ENCODE measurements at regions not wholly inside any gene's neighbourhood (a gene's known extent, or its start where the extent isn't known, plus 50 kb on each side); places are given as distances from the start of the nearest gene placed in this dataset.

DNA sequence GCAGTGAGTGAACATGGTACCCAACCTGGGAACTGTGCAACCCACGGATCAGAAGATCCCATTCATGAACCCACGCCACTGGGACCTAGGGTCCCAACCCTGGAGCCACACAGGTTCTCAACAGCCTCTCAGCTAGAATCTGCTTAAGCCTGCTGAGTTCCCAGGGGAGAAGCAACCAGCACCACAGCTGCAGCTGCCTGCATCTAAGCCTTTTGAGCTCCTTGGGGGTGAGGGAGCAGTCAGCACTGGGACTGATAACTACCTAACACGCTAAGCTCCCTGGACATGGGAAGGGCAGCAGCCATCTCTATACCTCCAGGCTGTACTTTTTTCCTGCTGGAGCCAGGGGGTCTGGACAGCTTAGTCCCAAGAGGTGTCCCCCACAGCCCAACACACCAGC lies 179.3 kb downstream of the IL15 start:
- CTCF ChIA-PET (ENCODE audit: low intra/inter-chr PET ratio, low total read pairs): no interaction called here
- POLR2A ChIA-PET: no interaction called here

DNA sequence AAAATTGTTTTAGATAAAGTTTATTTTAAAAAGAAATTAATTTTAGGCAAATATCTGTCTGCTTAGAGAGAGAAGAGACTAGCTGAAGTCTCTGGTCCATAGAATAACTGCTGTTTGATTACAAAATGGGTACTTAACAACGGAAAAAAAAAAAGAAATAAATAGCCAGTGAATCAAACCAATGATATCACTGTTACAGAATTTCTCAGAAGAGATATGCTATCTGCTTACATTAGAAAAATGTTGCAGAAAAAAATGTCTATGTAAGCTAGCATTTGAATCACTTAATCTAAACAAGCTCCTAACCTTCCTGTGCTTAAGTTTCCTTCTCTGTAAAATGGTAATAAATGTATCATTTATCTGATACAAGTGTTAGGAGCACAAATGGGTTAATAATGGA lies 189.9 kb downstream of the IL15 start:
- intact Hi-C loops (cut with micrococcal nuclease; ENCODE audit: unreplicated experiment) (no loop called here), in situ Hi-C loops (cut with HindIII; ENCODE audit: extremely low pct_ligation_motif_present, low pct_unique_long_range_greater_than_20kb) (no loop called here)
- no peak overlapping the region for H3K4me3 ChIP-seq (replicated peaks in 1 of 3; ENCODE audit: insufficient read depth in 1 of 3, low read depth in 2 of 3, low read length in 3 of 3)
- H3K4me1 ChIP-seq (ENCODE audit: insufficient read depth, low read length): no peaks in the 10 kb centered on the region
- 0 out of 2 replicates have a peak, but pooled peaks cover 5% of the 10 kb centered on the region for H3K9me3 ChIP-seq (ENCODE audit: low read length)
- no peak for FAIRE-seq
- 0% methylated on average over 1 of the region's 1 CpG for WGBS (ENCODE audit: low lambda C conversion rate)
- no peaks in the 10 kb centered on the region for H4K20me1 ChIP-seq (ENCODE audit: insufficient read depth, low read length)
- no peaks in the 10 kb centered on the region for H3K79me2 ChIP-seq (ENCODE audit: insufficient read depth, low read length)
- ATAC-seq: no peak
- H2AFZ ChIP-seq (ENCODE audit: low read length): no peak overlapping the region
- H3K4me2 ChIP-seq (ENCODE audit: low read depth, low read length): no peak overlapping the region
- ChIA-PET POLR2A (no interaction called here), CTCF (ENCODE audit: low intra/inter-chr PET ratio, low total read pairs) (no interaction called here)
- H3K9ac ChIP-seq (ENCODE audit: insufficient read depth, low read depth, low read length): no peak overlapping the region
- no peak overlapping the region for H3K27ac ChIP-seq (ENCODE audit: extremely low read length, insufficient read depth, low read length)
- H3K36me3 ChIP-seq (replicated peaks in 1 of 2; ENCODE audit: control insufficient read depth in 1 of 2, insufficient read depth in 2 of 2, low read length in 2 of 2): no peaks in the 10 kb centered on the region
- no peaks in the 10 kb centered on the region for H3K27me3 ChIP-seq (ENCODE audit: control insufficient read depth in 1 of 2, insufficient read depth in 2 of 2, low read length in 2 of 2)
- no TSS peak for BruUV-seq (replicated peaks)
- no peak for DNase-seq (ENCODE audit: low spot score)
- no peak for TF ChIP-seq ZNF780A (CRISPR knock-in tag; IDR thresholded peaks at IDR 0.05)
- TF ChIP-seq TOPORS (CRISPR knock-in tag; IDR thresholded peaks at IDR 0.05): no peak
- no peak for TF ChIP-seq JUND (CRISPR knock-in tag; IDR thresholded peaks at IDR 0.05)
- no peak for TF ChIP-seq PCBP1 (IDR thresholded peaks at IDR 0.05; ENCODE audit: borderline replicate concordance, low read depth, low read length)
- TF ChIP-seq, protein P1, sequence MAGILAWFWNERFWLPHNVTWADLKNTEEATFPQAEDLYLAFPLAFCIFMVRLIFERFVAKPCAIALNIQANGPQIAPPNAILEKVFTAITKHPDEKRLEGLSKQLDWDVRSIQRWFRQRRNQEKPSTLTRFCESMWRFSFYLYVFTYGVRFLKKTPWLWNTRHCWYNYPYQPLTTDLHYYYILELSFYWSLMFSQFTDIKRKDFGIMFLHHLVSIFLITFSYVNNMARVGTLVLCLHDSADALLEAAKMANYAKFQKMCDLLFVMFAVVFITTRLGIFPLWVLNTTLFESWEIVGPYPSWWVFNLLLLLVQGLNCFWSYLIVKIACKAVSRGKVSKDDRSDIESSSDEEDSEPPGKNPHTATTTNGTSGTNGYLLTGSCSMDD (CRISPR knock-in tag; IDR thresholded peaks at IDR 0.05): no peak
- TF ChIP-seq SMAD9 (CRISPR knock-in tag; IDR thresholded peaks at IDR 0.05): no peak
- TF ChIP-seq, protein P2, sequence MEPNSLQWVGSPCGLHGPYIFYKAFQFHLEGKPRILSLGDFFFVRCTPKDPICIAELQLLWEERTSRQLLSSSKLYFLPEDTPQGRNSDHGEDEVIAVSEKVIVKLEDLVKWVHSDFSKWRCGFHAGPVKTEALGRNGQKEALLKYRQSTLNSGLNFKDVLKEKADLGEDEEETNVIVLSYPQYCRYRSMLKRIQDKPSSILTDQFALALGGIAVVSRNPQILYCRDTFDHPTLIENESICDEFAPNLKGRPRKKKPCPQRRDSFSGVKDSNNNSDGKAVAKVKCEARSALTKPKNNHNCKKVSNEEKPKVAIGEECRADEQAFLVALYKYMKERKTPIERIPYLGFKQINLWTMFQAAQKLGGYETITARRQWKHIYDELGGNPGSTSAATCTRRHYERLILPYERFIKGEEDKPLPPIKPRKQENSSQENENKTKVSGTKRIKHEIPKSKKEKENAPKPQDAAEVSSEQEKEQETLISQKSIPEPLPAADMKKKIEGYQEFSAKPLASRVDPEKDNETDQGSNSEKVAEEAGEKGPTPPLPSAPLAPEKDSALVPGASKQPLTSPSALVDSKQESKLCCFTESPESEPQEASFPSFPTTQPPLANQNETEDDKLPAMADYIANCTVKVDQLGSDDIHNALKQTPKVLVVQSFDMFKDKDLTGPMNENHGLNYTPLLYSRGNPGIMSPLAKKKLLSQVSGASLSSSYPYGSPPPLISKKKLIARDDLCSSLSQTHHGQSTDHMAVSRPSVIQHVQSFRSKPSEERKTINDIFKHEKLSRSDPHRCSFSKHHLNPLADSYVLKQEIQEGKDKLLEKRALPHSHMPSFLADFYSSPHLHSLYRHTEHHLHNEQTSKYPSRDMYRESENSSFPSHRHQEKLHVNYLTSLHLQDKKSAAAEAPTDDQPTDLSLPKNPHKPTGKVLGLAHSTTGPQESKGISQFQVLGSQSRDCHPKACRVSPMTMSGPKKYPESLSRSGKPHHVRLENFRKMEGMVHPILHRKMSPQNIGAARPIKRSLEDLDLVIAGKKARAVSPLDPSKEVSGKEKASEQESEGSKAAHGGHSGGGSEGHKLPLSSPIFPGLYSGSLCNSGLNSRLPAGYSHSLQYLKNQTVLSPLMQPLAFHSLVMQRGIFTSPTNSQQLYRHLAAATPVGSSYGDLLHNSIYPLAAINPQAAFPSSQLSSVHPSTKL (CRISPR knock-in tag; IDR thresholded peaks at IDR 0.05): no peak

More for the DNA sequence above, 179.3 kb downstream of the IL15 start:
- no peak for ATAC-seq
- Histone ChIP-seq H3K36me3 (replicated peaks in 1 of 2; ENCODE audit: control insufficient read depth in 1 of 2, insufficient read depth in 2 of 2, low read length in 2 of 2) (no peaks in the 10 kb centered on the region), H3K27me3 (ENCODE audit: control insufficient read depth in 1 of 2, insufficient read depth in 2 of 2, low read length in 2 of 2) (no peaks in the 10 kb centered on the region), H3K79me2 (ENCODE audit: insufficient read depth, low read length) (no peaks in the 10 kb centered on the region), H3K4me1 (ENCODE audit: insufficient read depth, low read length) (no peaks in the 10 kb centered on the region), H3K9ac (ENCODE audit: insufficient read depth, low read depth, low read length) (no peak overlapping the region), H3K4me3 (replicated peaks in 1 of 3; ENCODE audit: insufficient read depth in 1 of 3, low read depth in 2 of 3, low read length in 3 of 3) (no peak overlapping the region), H3K27ac (ENCODE audit: extremely low read length, insufficient read depth, low read length) (no peak overlapping the region), H3K4me2 (ENCODE audit: low read depth, low read length) (no peak overlapping the region), H2AFZ (ENCODE audit: low read length) (no peak overlapping the region), H4K20me1 (ENCODE audit: insufficient read depth, low read length) (no peaks in the 10 kb centered on the region), H3K9me3 (ENCODE audit: low read length) (peaks cover 30% of the 10 kb centered on the region; the same call in 1 of the 2 replicates)
- no peak for DNase-seq (ENCODE audit: low spot score)
- BruUV-seq (replicated peaks): no TSS peak
- 0% methylated on average over 1 of the region's 3 CpGs for WGBS (ENCODE audit: low lambda C conversion rate)
- intact Hi-C loops (cut with micrococcal nuclease; ENCODE audit: unreplicated experiment) (no loop called here), in situ Hi-C loops (cut with HindIII; ENCODE audit: extremely low pct_ligation_motif_present, low pct_unique_long_range_greater_than_20kb) (no loop called here)
- TF ChIP-seq ZNF468 (CRISPR knock-in tag; IDR thresholded peaks at IDR 0.05) (no peak), ZBTB8A (CRISPR knock-in tag; IDR thresholded peaks at IDR 0.05; ENCODE audit: borderline replicate concordance, low read depth) (no peak), FOXC1 (CRISPR knock-in tag; IDR thresholded peaks at IDR 0.05; ENCODE audit: borderline replicate concordance) (no peak), CCAR2 (optimal IDR thresholded peaks at IDR 0.05; ENCODE audit: low read depth, low read length) (no peak), RXRB (CRISPR knock-in tag; IDR thresholded peaks at IDR 0.05; ENCODE audit: borderline replicate concordance) (no peak)
- TF ChIP-seq, protein P3, sequence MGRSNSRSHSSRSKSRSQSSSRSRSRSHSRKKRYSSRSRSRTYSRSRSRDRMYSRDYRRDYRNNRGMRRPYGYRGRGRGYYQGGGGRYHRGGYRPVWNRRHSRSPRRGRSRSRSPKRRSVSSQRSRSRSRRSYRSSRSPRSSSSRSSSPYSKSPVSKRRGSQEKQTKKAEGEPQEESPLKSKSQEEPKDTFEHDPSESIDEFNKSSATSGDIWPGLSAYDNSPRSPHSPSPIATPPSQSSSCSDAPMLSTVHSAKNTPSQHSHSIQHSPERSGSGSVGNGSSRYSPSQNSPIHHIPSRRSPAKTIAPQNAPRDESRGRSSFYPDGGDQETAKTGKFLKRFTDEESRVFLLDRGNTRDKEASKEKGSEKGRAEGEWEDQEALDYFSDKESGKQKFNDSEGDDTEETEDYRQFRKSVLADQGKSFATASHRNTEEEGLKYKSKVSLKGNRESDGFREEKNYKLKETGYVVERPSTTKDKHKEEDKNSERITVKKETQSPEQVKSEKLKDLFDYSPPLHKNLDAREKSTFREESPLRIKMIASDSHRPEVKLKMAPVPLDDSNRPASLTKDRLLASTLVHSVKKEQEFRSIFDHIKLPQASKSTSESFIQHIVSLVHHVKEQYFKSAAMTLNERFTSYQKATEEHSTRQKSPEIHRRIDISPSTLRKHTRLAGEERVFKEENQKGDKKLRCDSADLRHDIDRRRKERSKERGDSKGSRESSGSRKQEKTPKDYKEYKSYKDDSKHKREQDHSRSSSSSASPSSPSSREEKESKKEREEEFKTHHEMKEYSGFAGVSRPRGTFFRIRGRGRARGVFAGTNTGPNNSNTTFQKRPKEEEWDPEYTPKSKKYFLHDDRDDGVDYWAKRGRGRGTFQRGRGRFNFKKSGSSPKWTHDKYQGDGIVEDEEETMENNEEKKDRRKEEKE (IDR thresholded peaks at IDR 0.05): no peak
- FAIRE-seq: no peak
